HG03575 (cell line): ENCODE measurements at regions not wholly inside any gene's neighbourhood (a gene's known extent, or its start where the extent isn't known, plus 50 kb on each side); places are given as distances from the start of the nearest gene placed in this dataset.
"Not testable (repeated sequence)": the region's sequence is repeated elsewhere in the genome, so short reads cannot be mapped to it uniquely, and the experiment has no call there.

Source experiments
- ATAC-seq: cut with Tn5 transposase; IDR thresholded peaks from one replicate; pipeline ENCODE4 v1.9.1; 2021; ENCODE audit not compliant: unreplicated experiment, insufficient number of reproducible peaks, low FRiP score; ENCODE audit errors: extremely low read depth

DNA sequence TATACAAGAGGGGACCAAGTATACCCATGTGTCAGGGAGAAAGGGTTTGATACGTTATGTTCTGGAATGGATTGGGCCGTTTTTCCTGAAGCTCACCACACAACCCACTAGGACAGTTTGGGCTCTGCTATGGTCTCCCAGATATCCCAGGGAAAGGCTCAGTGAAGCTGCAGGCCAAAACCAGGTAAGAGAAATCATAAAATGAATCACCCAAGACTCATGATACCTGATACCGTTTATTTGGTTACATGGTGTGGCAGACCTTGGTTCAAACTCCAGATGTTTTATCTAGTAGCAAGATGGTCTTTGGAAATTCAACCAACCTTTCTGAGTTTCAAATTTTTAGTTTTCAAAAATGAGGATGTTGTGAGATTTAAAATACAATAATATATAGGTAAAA lies 177.6 kb downstream of the C12orf75 start:
- ATAC-seq: no peak

- ATAC-seq: no peak
Observed at GRCh38 chr12:105510526-105510925, 180.0 kb downstream of the C12orf75 start.

DNA sequence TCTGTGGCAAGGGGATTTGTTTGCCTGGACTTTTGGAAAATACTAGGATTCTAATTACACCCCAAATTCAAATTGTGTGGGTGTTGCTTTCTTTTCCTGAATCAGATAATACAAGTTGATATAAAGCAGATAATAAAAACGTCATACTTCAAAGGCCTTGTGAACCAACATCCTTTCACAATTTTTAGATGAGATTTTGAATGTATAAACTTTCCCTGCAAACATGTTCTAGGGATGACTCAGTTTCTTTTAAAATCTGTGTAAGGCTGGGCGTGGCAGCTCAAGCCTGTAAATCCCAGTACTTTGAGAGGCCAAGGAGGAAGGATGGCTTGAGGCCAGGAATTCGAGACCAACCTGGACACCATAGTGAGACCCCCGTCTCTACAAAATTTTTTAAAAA lies 182.4 kb downstream of the C12orf75 start:
- not testable (repeated sequence) for ATAC-seq

DNA sequence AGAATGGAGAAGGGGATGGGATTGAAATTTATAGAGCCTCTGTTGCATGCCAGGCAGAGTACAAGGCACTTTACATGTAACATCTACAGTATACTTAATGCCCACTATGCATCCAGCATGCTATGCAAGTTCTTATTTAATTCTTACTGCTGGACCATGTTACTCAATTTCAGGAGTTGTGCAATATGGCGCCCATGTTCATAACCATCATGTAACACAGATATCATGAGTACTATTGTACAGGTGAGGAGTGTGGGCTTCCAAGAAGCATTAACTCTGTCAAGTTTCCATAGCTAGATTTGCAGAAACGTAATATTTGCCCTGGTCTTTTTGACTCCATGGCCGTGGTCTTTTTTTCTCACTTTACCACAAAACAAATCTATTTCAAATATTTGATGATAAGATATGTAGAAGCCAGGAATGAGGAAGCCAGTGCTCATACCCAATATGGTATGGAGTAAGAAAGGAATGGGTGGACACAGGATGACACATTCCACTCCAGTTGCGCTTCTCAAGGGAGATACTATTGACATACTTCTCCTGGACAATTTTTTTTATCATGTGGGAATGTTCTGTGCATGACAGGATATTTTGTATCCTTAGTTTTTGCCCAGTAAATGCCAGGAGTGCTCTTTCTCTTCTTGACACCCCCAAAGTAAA lies 191.8 kb downstream of the C12orf75 start:
- ATAC-seq: no peak

DNA sequence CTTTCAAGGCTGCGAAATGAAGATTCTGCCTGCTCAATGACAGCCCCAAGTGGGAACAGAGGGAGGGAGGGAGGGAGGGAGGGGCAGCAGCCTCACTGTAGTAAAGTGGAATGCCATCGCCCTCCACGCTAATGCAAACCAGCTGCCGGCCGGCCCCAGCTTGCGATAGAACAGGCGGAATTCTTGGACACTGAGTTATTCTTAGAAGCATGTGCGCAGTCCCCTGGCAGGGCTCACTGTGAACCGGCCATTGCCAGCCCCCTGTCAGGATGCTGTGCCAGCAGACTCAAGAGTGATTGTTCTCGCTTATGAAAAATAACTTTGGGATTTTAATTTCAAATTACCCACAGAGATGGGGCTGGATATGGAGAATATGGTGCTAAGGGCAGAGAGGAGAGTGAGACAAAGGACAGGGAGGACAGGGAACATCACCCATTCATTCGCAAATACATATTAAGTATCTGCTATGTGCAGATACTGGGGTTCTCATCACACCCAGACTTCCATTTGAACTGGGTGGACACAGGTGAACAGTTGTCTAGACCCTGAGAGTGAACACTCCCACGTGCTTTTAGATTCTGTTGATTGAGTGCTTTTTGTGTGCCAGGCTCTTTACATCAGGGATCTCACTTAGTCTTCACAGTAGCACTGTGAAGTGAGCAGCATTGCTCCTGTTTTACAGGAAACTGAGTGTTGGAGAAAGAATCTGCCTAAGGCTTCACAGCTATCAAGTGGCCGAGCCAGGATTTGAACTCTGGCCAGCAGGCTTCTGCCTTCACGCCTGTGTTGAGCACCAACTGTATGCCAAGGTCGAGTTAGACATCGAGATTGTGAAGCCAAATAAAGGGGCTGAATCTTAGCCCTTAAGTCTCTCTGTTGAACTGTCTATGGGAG lies 192.9 kb downstream of the C12orf75 start:
- no peak for ATAC-seq

DNA sequence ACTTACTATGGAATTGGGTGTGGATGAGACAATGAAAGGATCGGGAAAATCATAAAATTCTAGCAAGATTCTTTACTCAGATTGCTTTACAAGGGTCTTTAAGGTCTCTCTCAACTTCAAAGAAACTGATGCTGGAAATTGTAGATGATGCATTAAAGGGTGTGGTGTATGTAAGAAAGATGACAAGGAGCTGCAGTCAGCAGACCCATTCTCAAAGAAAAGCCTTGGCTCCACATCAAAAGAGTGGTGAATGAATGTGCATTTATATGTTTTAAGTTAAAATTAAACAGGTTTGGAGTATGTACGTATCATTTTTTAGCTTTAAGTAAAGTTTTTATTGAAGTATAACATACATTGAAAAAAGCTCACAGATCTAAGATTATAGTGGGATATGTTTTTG lies 194.5 kb downstream of the C12orf75 start:
- no peak for ATAC-seq

DNA sequence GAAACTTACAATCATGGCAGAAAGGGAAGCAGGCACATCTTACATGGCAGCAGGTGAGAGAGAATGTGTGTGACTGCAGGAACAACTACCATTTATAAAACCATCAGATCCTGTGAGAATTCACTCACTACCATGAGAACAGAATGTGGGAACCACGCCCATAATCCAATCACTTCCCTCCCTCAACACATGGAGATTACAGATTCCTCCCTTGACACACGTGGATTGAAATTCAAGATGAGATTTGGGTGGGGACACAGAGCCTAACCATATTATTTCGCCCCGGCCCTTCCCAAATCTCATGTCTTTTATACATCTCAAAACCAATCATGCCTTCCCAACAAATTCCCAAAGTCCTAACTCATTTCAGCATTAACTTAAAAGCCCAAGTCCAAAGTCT lies 203.6 kb downstream of the C12orf75 start:
- no peak for ATAC-seq

GRCh38 chr12:105535033-105535432 lies 204.5 kb downstream of the C12orf75 start:
- ATAC-seq: not testable (repeated sequence)

- ATAC-seq: no peak
Observed at GRCh38 chr12:105538880-105539279, 208.4 kb downstream of the C12orf75 start.

GRCh38 chr12:105539735-105540134 lies 209.2 kb downstream of the C12orf75 start:
- ATAC-seq: no peak

GRCh38 chr12:105547786-105548185 lies 217.3 kb downstream of the C12orf75 start:
- ATAC-seq: no peak

DNA sequence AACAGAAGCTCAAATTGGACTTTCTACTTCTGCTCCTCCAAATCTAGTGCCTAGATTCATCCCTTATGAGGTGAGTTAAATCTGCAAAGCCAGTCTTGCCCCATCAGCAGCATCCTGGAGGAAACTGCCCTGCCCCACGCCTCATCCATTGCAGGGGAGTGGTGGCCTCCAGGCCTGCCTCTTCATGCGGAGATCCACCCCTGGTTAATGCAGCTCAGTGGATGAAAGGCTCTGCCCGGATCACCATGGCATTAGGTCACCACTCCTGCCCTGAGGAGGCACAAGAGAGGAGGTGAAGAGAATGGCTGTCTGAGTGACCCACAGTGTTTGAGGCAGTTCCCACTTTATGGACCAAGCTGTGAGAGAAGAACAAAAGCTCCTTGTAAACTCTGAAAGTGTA lies 218.1 kb downstream of the C12orf75 start:
- ATAC-seq: no peak

DNA sequence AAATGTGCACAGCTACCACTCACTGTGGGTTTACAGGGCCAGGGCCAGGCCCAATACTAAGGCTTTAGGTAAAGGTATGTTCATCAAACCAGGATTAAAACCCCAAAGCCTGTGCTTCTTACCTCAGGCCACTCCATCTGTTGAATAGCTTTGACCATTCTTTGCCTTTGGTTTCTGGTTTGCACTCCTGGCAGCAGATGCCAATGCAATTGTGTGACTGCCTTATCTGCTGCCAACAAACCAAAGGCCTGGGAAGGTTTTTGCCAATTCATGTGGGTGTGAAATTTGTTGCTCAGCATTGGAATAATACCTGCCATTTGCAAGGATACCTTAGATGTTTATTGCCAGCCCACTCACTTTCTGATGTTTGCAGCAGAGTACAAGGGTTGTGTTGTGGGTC lies 221.6 kb downstream of the C12orf75 start:
- no peak for ATAC-seq

GRCh38 chr12:105554223-105554678 lies 223.8 kb downstream of the C12orf75 start:
- no peak for ATAC-seq

DNA sequence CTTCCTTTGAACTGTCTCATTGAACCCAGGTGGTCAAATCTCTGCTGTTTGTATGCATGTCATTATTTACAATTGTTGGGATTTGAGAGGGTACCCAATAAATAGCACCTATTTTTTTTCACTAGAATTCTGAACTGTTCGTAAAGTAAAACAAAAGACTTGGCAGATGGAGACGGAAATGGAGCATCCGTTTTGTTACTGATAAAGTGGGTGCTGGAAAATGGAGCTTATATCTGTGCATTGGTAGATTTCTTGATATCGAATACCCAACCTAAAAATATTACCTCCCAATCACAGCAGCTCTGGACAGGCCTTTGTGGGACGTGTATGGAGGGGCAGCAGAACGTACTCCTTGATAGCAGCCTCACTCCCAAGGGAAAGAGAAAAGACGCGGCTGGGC lies 224.4 kb downstream of the C12orf75 start:
- ATAC-seq: no peak

GRCh38 chr12:105555556-105556295 lies 225.2 kb downstream of the C12orf75 start:
- ATAC-seq: no peak

DNA sequence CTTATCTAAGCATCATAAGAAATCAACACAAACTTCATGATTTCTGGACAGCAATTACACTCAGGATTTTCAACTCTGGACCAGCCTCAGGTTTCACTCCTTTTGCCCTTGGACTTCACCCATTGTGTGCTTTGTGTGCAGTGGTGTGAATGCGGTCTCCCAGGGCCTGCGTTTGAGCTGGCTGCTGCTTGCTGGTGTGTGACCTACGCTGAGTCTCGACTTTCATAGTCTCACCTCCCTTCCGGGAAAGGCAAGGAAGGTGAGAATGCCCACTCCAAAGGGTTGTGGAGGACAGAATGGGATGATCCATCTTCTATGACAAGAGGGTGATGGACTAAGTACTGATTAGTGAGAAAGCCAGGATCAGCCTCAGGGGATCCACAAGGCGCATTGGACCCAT lies 228.8 kb downstream of the C12orf75 start:
- ATAC-seq: no peak

DNA sequence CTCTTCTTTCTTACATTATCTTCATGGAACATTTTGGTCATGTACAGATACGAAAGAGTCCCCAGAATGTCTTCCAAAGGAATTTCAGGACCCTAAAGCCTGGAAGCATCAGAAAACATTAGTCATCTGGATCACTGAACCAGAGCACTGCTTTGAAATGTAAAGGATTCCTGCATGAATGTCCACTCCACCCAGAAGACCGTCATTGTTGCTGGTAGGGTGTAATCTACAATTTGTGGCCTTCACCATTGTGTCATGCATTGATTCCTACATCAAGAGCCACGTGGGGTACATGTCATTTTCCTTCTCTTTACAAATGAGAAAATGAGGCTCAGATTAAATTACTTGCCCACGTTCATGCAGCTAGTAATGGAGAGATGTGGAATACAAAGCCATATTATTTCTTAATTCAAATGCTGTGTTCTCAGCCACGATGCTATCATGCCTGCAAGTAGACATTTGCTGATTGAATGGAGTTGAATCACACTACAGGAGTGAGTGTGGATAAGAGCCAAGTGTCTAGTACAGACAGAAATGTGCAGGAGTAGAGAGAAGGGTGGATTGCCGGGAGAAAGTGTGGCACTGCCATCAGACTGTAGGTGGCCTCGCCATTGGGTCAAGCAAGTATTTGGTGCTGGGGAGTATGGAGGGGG lies 231.2 kb downstream of the C12orf75 start:
- ATAC-seq: no peak
